ENCODE measurements at regions not wholly inside any gene's neighbourhood (a gene's known extent, or its start where the extent isn't known, plus 50 kb on each side); places are given as distances from the start of the nearest gene placed in this dataset.

- no peak for DNase-seq
Measured at GRCh38 chr9:12629067-12629466, 64.1 kb upstream of the TYRP1 start.

DNA sequence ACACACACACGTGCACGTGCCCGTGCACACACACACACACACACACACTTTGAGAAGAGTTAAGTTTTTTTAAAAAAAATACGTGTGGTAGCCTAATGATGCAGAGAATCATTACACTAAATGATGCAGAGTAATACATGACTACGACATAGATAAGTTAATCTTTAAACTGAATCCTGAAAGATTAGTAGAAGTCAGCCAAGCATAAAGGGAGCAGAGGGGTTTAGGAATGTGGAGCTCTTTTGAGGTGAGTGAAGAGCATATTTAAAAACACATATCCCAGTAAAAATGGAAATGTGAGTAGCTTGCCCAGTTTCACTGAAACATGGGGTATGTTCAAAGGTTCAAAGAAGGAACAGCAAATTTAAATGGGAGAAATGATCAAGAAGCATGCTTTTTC is 61.3 kb upstream of the TYRP1 start:
- DNase-seq = no peak

DNA sequence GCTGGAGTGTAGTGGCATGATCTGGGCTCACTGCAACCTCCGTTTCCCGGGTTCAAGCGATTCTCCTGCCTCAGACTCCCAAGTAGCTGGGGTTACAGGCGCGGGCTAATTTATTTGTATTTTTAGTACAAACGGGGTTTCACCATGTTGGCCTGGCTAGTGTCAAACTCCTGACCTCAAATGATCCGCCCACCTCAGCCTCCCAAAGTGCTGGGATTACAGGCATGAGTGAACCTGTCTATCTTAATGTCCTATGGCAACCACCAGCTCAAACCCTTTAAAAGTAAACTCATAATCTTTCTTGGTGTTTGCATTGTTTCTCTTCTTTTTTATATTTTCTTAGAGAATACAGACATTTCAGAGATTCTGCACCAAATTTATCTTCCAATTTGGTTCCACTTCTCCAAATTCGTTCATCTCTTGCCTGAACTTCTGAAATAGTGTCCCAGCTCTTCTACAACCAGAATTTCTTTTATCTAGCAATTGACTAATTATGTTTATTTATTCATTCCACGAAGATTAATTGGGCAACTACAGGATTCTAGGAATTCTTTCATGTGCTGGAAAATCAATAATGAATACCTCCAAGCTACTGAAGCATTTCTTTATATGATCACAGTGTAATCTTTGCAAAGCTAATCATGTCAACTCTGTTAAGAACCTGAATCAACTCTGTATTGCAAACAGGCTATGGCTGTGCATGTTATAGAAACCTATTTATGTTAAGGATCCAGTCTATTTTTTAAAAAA is 60.0 kb upstream of the TYRP1 start:
- DNase-seq = no peak

DNA sequence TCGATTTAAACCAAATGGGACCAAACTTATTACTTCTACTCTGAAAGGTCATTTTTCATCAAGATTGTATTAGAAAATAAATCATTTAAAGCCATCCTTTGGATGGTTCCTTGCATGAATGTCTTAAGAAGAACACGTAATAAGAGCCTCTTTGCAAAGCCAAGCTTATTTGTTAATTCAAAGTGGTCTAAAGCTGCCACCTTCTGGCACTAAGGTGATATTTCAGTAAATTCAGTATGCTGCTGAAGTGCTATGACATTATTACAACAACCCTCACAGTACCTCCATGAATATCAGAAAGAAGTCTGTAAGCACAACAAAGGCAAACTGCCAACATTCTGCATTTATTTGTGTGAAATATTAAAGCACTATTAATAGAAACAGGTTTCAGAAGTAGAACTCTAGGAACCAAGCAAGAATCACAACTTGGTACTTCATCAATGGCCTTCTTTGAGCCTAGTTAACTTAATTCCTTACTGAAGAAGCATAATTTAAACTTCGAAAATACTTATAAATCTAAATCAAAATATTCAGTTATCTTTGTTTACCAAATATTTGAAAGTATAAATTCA is 53.1 kb upstream of the TYRP1 start:
- peak in 1 of 56 donors; percentile 4 for DNase-seq

GRCh38 chr9:12640866-12641636 is 52.1 kb upstream of the TYRP1 start:
- DNase-seq = no peak
